Endothelial cell (in vitro differentiated cells): ENCODE measurements at regions not wholly inside any gene's neighbourhood (a gene's known extent, or its start where the extent isn't known, plus 50 kb on each side); places are given as distances from the start of the nearest gene placed in this dataset.

Source experiments
- DNase-seq: peaks from one replicate; pipeline ENCODE4 v3.0.0; 2021; ENCODE audit warnings: low spot score
- H3K27ac Mint-ChIP-seq: one replicate; pipeline ENCODE4 v1.8.0; 2021; ENCODE audit warnings: mixed read lengths, inconsistent platforms; ENCODE audit not compliant: unreplicated experiment
- H3K27me3 Mint-ChIP-seq: one replicate; pipeline ENCODE4 v1.8.0; 2021; ENCODE audit warnings: mild to moderate bottlenecking, moderate library complexity, mixed read lengths, inconsistent platforms; ENCODE audit not compliant: unreplicated experiment
- H3K36me3 Mint-ChIP-seq: one replicate; pipeline ENCODE4 v1.8.0; 2021; ENCODE audit warnings: mild to moderate bottlenecking, low read depth, mixed read lengths, inconsistent platforms; ENCODE audit not compliant: unreplicated experiment
- H3K4me1 Mint-ChIP-seq: one replicate; pipeline ENCODE4 v1.8.0; 2021; ENCODE audit warnings: mild to moderate bottlenecking, mixed read lengths, inconsistent platforms; ENCODE audit not compliant: unreplicated experiment
- H3K4me3 Mint-ChIP-seq: one replicate; pipeline ENCODE4 v1.8.0; 2021; ENCODE audit warnings: mild to moderate bottlenecking, mixed read lengths, inconsistent platforms; ENCODE audit not compliant: unreplicated experiment
- H3K9me3 Mint-ChIP-seq: one replicate; pipeline ENCODE4 v1.8.0; 2021; ENCODE audit warnings: mixed read lengths, inconsistent platforms; ENCODE audit not compliant: unreplicated experiment
- CTCF ChIP-seq: fragments of 200-600 bp; sonication (generic); IDR thresholded peaks from one replicate; pipeline ENCODE4 v1.5.0; 2021; ENCODE audit warnings: antibody characterized with exemption; ENCODE audit not compliant: unreplicated experiment

GRCh38 chr16:51404386-51404785 is 253.3 kb upstream of the SALL1 start:
- no peak overlapping the region for H3K27ac Mint-ChIP-seq
- peaks cover 10% of the 10 kb centered on the region for H3K36me3 Mint-ChIP-seq
- no peaks in the 10 kb centered on the region for H3K4me1 Mint-ChIP-seq
- no peak overlapping the region for H3K4me3 Mint-ChIP-seq
- no peak for TF ChIP-seq CTCF
- no peak for DNase-seq
- H3K27me3 Mint-ChIP-seq: peaks cover 2% of the 10 kb centered on the region
- peaks cover 13% of the 10 kb centered on the region for H3K9me3 Mint-ChIP-seq

- no peak for TF ChIP-seq CTCF
- no peak overlapping the region for H3K27ac Mint-ChIP-seq
- H3K4me1 Mint-ChIP-seq: no peaks in the 10 kb centered on the region
- peaks cover 13% of the 10 kb centered on the region for H3K9me3 Mint-ChIP-seq
- no peak for DNase-seq
- no peak overlapping the region for H3K4me3 Mint-ChIP-seq
- peaks cover 10% of the 10 kb centered on the region for H3K36me3 Mint-ChIP-seq
- peaks cover 2% of the 10 kb centered on the region for H3K27me3 Mint-ChIP-seq
Measured at GRCh38 chr16:51402785-51403184, 251.7 kb upstream of the SALL1 start.

- Mint-ChIP-seq H3K27ac (no peak overlapping the region), H3K36me3 (peaks cover 10% of the 10 kb centered on the region), H3K4me3 (no peak overlapping the region), H3K9me3 (peaks cover 13% of the 10 kb centered on the region), H3K27me3 (peaks cover 2% of the 10 kb centered on the region), H3K4me1 (no peaks in the 10 kb centered on the region)
- no peak for TF ChIP-seq CTCF
- DNase-seq: no peak
Measured at GRCh38 chr16:51402298-51402697, 251.2 kb upstream of the SALL1 start.

GRCh38 chr16:51401673-51402072 is 250.6 kb upstream of the SALL1 start:
- Mint-ChIP-seq H3K9me3 (peaks cover 13% of the 10 kb centered on the region), H3K27ac (no peak overlapping the region), H3K36me3 (peaks cover 10% of the 10 kb centered on the region), H3K27me3 (peaks cover 2% of the 10 kb centered on the region), H3K4me1 (no peaks in the 10 kb centered on the region), H3K4me3 (no peak overlapping the region)
- DNase-seq: no peak
- no peak for TF ChIP-seq CTCF

GRCh38 chr16:51399908-51400670 is 249.0 kb upstream of the SALL1 start:
- Mint-ChIP-seq H3K4me3 (no peak overlapping the region), H3K27ac (no peak overlapping the region), H3K27me3 (peaks cover 2% of the 10 kb centered on the region), H3K36me3 (peaks cover 10% of the 10 kb centered on the region), H3K9me3 (peaks cover 13% of the 10 kb centered on the region), H3K4me1 (no peaks in the 10 kb centered on the region)
- TF ChIP-seq CTCF: no peak
- DNase-seq: no peak
